K562 (cell line): ENCODE measurements at regions not wholly inside any gene's neighbourhood (a gene's known extent, or its start where the extent isn't known, plus 50 kb on each side); places are given as distances from the start of the nearest gene placed in this dataset.

Experiments
- ATAC-seq: fragments of 200-7000 bp; cut with Tn5 transposase; 3 replicates; pipeline ENCODE4 v1.9.1; 2020; ENCODE audit warnings: moderate library complexity
- BruUV-seq: library from RNA; stranded (reverse); fragments of 400-500 nt; replicated peaks from 2 replicates; lab custom pipeline; 2021; lab: Mats Ljungman, UMichigan
- CTCF ChIA-PET: fragments of 300-600 bp; formaldehyde crosslinking; extraction: SDS; loops from one replicate; lab custom pipeline; 2021; ENCODE audit warnings: low intra/inter-chr PET ratio; lab: Yijun Ruan, JAX
- POLR2A ChIA-PET: fragments of 300-600, 350-650 bp; sonication (Branson Sonifier 250); formaldehyde crosslinking; extraction: SDS; loops from one replicate; lab custom pipeline; 2021; ENCODE audit warnings: antibody characterized with exemption, inconsistent platforms; lab: Yijun Ruan, JAX
- DNase-seq, 4 experiments: peaks; one replicate each; pipeline versions ENCODE4 v3.0.0 to v3.0.0-alpha.2; 2011 to 2018; ENCODE audit warnings: low spot score in 3 of 4, mixed read lengths in 3 of 4; ENCODE audit errors: extremely low read depth in 1 of 4
- FAIRE-seq: peaks from 2 replicates; lab custom pipeline; 2011; peaks lifted over from hg19 to GRCh38; lab: Jason Lieb, UNC
- H2AFZ ChIP-seq: 2 replicates; pipeline ENCODE4 v1.6.0; 2011; ENCODE audit warnings: low read depth, low read length, control low read depth, inconsistent platforms
- H3K27ac ChIP-seq: fragments of 200-600 bp; 3 replicates; pipeline ENCODE4 v1.8.0; 2011; ENCODE audit warnings: low read depth, mild to moderate bottlenecking, control low read depth, inconsistent platforms, low read length, moderate library complexity, mixed read lengths; ENCODE audit errors: extremely low read depth
- H3K27me3 ChIP-seq, 2 experiments: fragments of 300-600 bp in 1 of 2; 2 replicates in 1 of 2; 3 replicates in 1 of 2; pipeline versions ENCODE4 v1.6.0 to v1.8.0; 2011; ENCODE audit warnings: inconsistent platforms in 2 of 2, low read length in 2 of 2, mild to moderate bottlenecking in 1 of 2, mixed read lengths in 1 of 2, moderate library complexity in 1 of 2; ENCODE audit not compliant: control insufficient read depth in 2 of 2, insufficient read depth in 2 of 2
- H3K36me3 ChIP-seq: fragments of 300-600 bp; 3 replicates; pipeline ENCODE4 v1.8.0; 2011; ENCODE audit warnings: mild to moderate bottlenecking, low read length, inconsistent platforms; ENCODE audit not compliant: control insufficient read depth, insufficient read depth
- H3K4me1 ChIP-seq, 2 experiments: fragments of 200-600 bp in 1 of 2; replicated peaks in 1 of 2; 2 replicates in 1 of 2; 3 replicates in 1 of 2; pipeline versions ENCODE4 v1.5.1 to v1.8.0; 2011; ENCODE audit warnings: inconsistent platforms in 2 of 2, low read length in 2 of 2, mild to moderate bottlenecking in 1 of 2, mixed read lengths in 1 of 2, moderate library complexity in 1 of 2; ENCODE audit not compliant: control insufficient read depth in 2 of 2, insufficient read depth in 2 of 2
- H3K4me2 ChIP-seq: 2 replicates; pipeline ENCODE4 v1.6.1; 2011; ENCODE audit warnings: low read length, control low read depth, inconsistent platforms, mixed read lengths; ENCODE audit not compliant: insufficient read depth
- H3K4me3 ChIP-seq: fragments of 200-600 bp; sonication (generic), shearing (Covaris generic); 2 replicates; pipeline ENCODE4 v1.5.1; 2016; ENCODE audit warnings: control low read depth, inconsistent platforms
- H3K79me2 ChIP-seq: fragments of 200-600 bp; 3 replicates; pipeline ENCODE4 v1.8.0; 2011; ENCODE audit warnings: low read length, inconsistent platforms; ENCODE audit not compliant: control insufficient read depth, insufficient read depth
- H3K9ac ChIP-seq, 2 experiments: 2 replicates each; pipeline versions ENCODE4 v1.6.0 to v1.6.1; 2011; ENCODE audit warnings: low read depth in 2 of 2, low read length in 2 of 2, control low read depth in 1 of 2, inconsistent platforms in 1 of 2, mild to moderate bottlenecking in 1 of 2, mixed read lengths in 1 of 2; ENCODE audit not compliant: insufficient read depth in 1 of 2
- H3K9me1 ChIP-seq: one replicate; pipeline ENCODE4 v1.6.0; 2011; ENCODE audit warnings: inconsistent platforms, mild to moderate bottlenecking, low read length, moderate library complexity; ENCODE audit not compliant: control insufficient read depth, insufficient read depth
- H3K9me3 ChIP-seq: replicated peaks from 2 replicates; pipeline ENCODE4 v1.5.1; 2011; ENCODE audit warnings: low read depth, low read length, inconsistent platforms; ENCODE audit not compliant: control insufficient read depth, insufficient read depth
- H4K20me1 ChIP-seq: replicated peaks from 2 replicates; pipeline ENCODE4 v1.6.1; 2011; ENCODE audit warnings: low read length, inconsistent platforms, mixed read lengths; ENCODE audit not compliant: control insufficient read depth, insufficient read depth
- CSDE1 ChIP-seq, 2 experiments: fragments of 450-650 bp; IDR thresholded peaks; 2 replicates each; pipeline ENCODE4 v1.6.1; 2016; ENCODE audit warnings: mild to moderate bottlenecking in 1 of 2
- JUND ChIP-seq, 2 experiments: IDR thresholded peaks; 2 replicates in 1 of 2; 3 replicates in 1 of 2; pipeline ENCODE4 v1.6.1; 2011; ENCODE audit warnings: borderline replicate concordance in 2 of 2, low read depth in 2 of 2, low read length in 2 of 2, improper control_type of control experiment in 1 of 2, missing biosample characterization in 1 of 2, missing genetic modification characterization in 1 of 2, missing genetic modification reagents in 1 of 2
- SMARCE1 ChIP-seq: fragments of 450-650 bp; IDR thresholded peaks from 2 replicates; pipeline ENCODE4 v1.7.1; 2016; ENCODE audit warnings: mild to moderate bottlenecking
- SRSF3 ChIP-seq: fragments of 200-400 bp; formaldehyde crosslinking; IDR thresholded peaks from 2 replicates; pipeline ENCODE4 v1.6.1; 2016; ENCODE audit warnings: mild to moderate bottlenecking, low read length, moderate library complexity; ENCODE audit not compliant: insufficient read depth
- TEAD1 ChIP-seq, 2 experiments: fragments of 450-650 bp in 1 of 2; sonication (generic) in 1 of 2; formaldehyde crosslinking; IDR thresholded peaks; 2 replicates each; pipeline versions ENCODE4 v1.4.0 to v1.8.0; 2020 to 2022; ENCODE audit warnings: mild to moderate bottlenecking in 2 of 2, missing genetic modification reagents in 1 of 2
- ZNF121 ChIP-seq: sonication (generic); formaldehyde crosslinking; conservative IDR thresholded peaks from 2 replicates; pipeline ENCODE4 v1.8.0; 2022; ENCODE audit warnings: missing genetic modification reagents
- ZNF212 ChIP-seq: fragments of 450-650 bp; formaldehyde crosslinking; IDR thresholded peaks from 2 replicates; pipeline ENCODE4 v1.4.0; 2020; ENCODE audit warnings: mild to moderate bottlenecking
- ZNF3 ChIP-seq: fragments of 250-450 bp; sonication (Bioruptor Pico); IDR thresholded peaks from 2 replicates; pipeline ENCODE4 v1.5.0; 2021; ENCODE audit warnings: mild to moderate bottlenecking, moderate library complexity
- ZNF431 ChIP-seq: sonication (generic); formaldehyde crosslinking; IDR thresholded peaks from 2 replicates; pipeline ENCODE4 v1.8.0; 2022; ENCODE audit warnings: mild to moderate bottlenecking, missing genetic modification reagents
- WGBS: fragments of 100-300 bp; shearing (Covaris generic); methylation state at CpG from one replicate; pipeline ENCODE4 v1.1.6; 2016; ENCODE audit warnings: low coverage, mixed read lengths; ENCODE audit not compliant: insufficient coverage; ENCODE audit errors: missing lambda C conversion rate; 5-methylcytosine and 5-hydroxymethylcytosine counted together
- in situ Hi-C: fragments of 300-500 bp; cut with MboI; formaldehyde crosslinking; loops from 4 replicates; pipeline ENCODE4 v1.15.0; 2018; ENCODE audit warnings: inconsistent platforms, mixed read lengths
- intact Hi-C: fragments of 100-400 bp; cut with micrococcal nuclease; formaldehyde crosslinking; loops from 2 replicates; pipeline ENCODE4 v1.14.2; 2022
- TF ChIP-seq, protein P1 (sequence below): sonication (generic); formaldehyde crosslinking; IDR thresholded peaks from 2 replicates; pipeline ENCODE4 v1.4.0; 2020; ENCODE audit warnings: mild to moderate bottlenecking, missing genetic modification reagents
- TF ChIP-seq, protein P2 (sequence below): fragments of 450-650 bp; formaldehyde crosslinking; conservative IDR thresholded peaks from 2 replicates; pipeline ENCODE4 v1.4.0; 2022; ENCODE audit warnings: mild to moderate bottlenecking, missing genetic modification characterization
- TF ChIP-seq, protein P3 (sequence below): fragments of 450-650 bp; formaldehyde crosslinking; IDR thresholded peaks from 2 replicates; pipeline ENCODE4 v1.4.0; 2020; ENCODE audit warnings: mild to moderate bottlenecking, mixed read lengths
- TF ChIP-seq, protein P4 (sequence below), 2 experiments: fragments of 200-800 bp in 1 of 2; sonication (Bioruptor generic) in 1 of 2; sonication (generic) in 1 of 2; formaldehyde crosslinking in 1 of 2; IDR thresholded peaks in 1 of 2; conservative IDR thresholded peaks in 1 of 2; 2 replicates each; pipeline versions ENCODE4 v1.5.0 to v1.6.1; 2016 to 2020; ENCODE audit warnings: missing compliant biosample characterization in 1 of 2, missing genetic modification characterization in 1 of 2, missing genetic modification reagents in 1 of 2

DNA sequence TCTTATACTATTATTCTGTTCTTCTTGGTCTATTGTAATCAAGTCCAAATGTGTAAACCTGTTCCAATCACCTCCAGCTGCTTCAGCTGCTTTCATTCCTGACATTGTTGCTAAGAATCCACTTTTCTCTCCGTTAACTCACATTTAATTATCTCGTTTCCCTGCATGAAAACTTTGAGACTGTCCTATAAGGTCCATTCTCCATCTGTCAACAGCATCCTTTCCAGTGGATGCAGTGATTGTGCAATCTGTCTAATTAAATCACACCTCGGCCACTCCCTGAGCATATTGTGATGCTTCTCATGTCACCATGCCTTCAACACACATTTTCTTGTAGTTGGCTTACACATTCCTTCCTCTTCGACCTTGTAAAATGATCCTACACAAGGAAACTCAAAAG, 1626.9 kb upstream of the SLC10A2 start:
- DNase-seq: no peak
- Histone ChIP-seq H2AFZ (no peak overlapping the region), H4K20me1 (no peaks in the 10 kb centered on the region), H3K9ac (no peak overlapping the region), H3K36me3 (no peaks in the 10 kb centered on the region), H3K79me2 (no peaks in the 10 kb centered on the region)
- POLR2A ChIA-PET: no interaction called here
- FAIRE-seq: no peak
- BruUV-seq: no TSS peak
- in situ Hi-C loops: no loop called here
- ATAC-seq: no peak
- TF ChIP-seq, protein P1, sequence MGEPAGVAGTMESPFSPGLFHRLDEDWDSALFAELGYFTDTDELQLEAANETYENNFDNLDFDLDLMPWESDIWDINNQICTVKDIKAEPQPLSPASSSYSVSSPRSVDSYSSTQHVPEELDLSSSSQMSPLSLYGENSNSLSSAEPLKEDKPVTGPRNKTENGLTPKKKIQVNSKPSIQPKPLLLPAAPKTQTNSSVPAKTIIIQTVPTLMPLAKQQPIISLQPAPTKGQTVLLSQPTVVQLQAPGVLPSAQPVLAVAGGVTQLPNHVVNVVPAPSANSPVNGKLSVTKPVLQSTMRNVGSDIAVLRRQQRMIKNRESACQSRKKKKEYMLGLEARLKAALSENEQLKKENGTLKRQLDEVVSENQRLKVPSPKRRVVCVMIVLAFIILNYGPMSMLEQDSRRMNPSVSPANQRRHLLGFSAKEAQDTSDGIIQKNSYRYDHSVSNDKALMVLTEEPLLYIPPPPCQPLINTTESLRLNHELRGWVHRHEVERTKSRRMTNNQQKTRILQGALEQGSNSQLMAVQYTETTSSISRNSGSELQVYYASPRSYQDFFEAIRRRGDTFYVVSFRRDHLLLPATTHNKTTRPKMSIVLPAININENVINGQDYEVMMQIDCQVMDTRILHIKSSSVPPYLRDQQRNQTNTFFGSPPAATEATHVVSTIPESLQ (CRISPR knock-in tag): no peak
- TF ChIP-seq JUND (IDR thresholded peaks at IDR 0.05; ENCODE audit: borderline replicate concordance, low read depth, low read length) (no peak), JUND (tag; IDR thresholded peaks at IDR 0.05; ENCODE audit: borderline replicate concordance, low read depth, low read length) (no peak), CSDE1 (IDR thresholded peaks at IDR 0.05) (no peak), SRSF3 (no peak), ZNF3 (no peak), TEAD1 (CRISPR knock-in tag; IDR thresholded peaks at IDR 0.05) (no peak), ZNF212 (no peak), ZNF431 (no peak), ZNF121 (CRISPR knock-in tag) (no peak), SMARCE1 (no peak)
- TF ChIP-seq, protein P2, sequence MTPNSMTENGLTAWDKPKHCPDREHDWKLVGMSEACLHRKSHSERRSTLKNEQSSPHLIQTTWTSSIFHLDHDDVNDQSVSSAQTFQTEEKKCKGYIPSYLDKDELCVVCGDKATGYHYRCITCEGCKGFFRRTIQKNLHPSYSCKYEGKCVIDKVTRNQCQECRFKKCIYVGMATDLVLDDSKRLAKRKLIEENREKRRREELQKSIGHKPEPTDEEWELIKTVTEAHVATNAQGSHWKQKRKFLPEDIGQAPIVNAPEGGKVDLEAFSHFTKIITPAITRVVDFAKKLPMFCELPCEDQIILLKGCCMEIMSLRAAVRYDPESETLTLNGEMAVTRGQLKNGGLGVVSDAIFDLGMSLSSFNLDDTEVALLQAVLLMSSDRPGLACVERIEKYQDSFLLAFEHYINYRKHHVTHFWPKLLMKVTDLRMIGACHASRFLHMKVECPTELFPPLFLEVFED: no peak
- TF ChIP-seq, protein P3, sequence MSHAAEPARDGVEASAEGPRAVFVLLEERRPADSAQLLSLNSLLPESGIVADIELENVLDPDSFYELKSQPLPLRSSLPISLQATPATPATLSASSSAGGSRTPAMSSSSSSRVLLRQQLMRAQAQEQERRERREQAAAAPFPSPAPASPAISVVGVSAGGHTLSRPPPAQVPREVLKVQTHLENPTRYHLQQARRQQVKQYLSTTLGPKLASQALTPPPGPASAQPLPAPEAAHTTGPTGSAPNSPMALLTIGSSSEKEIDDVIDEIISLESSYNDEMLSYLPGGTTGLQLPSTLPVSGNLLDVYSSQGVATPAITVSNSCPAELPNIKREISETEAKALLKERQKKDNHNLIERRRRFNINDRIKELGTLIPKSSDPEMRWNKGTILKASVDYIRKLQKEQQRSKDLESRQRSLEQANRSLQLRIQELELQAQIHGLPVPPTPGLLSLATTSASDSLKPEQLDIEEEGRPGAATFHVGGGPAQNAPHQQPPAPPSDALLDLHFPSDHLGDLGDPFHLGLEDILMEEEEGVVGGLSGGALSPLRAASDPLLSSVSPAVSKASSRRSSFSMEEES (CRISPR knock-in tag): no peak
- TF ChIP-seq, protein P4, sequence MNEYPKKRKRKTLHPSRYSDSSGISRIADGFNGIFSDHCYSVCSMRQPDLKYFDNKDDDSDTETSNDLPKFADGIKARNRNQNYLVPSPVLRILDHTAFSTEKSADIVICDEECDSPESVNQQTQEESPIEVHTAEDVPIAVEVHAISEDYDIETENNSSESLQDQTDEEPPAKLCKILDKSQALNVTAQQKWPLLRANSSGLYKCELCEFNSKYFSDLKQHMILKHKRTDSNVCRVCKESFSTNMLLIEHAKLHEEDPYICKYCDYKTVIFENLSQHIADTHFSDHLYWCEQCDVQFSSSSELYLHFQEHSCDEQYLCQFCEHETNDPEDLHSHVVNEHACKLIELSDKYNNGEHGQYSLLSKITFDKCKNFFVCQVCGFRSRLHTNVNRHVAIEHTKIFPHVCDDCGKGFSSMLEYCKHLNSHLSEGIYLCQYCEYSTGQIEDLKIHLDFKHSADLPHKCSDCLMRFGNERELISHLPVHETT (CRISPR knock-in tag; conservative IDR thresholded peaks at IDR 0.05 in 1 of 2, IDR thresholded peaks at IDR 0.05 in 1 of 2): no peak
- TF ChIP-seq, all 486 proteins: peak for 0
- no peaks in the 10 kb centered on the region for H3K4me1 ChIP-seq
- 0% methylated on average over 4 of the region's 4 CpGs for WGBS
- H3K9me1 ChIP-seq: no peaks in the 10 kb centered on the region
- intact Hi-C loops: no loop called here
- H3K4me3 ChIP-seq: no peak overlapping the region
- CTCF ChIA-PET: no interaction called here
- no peak overlapping the region for H3K27ac ChIP-seq
- no peaks in the 10 kb centered on the region for H3K27me3 ChIP-seq
- no peaks in the 10 kb centered on the region for H3K9me3 ChIP-seq
- H3K4me2 ChIP-seq: no peak overlapping the region
